ENCODE measurements at regions not wholly inside any gene's neighbourhood (a gene's known extent, or its start where the extent isn't known, plus 50 kb on each side); places are given as distances from the start of the nearest gene placed in this dataset.

DNA sequence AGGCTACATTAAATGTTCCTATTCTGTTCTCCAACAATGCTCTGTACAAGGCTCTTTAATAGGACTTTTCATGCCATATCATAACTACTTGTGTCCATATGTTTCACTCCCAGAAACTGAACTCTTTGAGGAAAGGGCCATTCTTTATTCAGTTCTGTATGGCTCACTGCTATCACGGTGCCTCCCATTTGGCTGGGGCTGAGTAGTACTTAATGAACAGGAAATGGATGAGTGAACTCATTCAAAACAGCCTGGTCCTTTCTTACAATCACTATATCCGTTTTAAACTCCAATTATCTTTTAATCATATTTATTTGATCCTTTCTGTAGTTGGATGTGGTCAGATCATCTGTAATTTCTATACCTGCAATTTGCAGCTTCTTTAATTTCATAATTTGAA, 410.6 kb downstream of the TBC1D4 start:
- TF ChIP-seq, protein P1, sequence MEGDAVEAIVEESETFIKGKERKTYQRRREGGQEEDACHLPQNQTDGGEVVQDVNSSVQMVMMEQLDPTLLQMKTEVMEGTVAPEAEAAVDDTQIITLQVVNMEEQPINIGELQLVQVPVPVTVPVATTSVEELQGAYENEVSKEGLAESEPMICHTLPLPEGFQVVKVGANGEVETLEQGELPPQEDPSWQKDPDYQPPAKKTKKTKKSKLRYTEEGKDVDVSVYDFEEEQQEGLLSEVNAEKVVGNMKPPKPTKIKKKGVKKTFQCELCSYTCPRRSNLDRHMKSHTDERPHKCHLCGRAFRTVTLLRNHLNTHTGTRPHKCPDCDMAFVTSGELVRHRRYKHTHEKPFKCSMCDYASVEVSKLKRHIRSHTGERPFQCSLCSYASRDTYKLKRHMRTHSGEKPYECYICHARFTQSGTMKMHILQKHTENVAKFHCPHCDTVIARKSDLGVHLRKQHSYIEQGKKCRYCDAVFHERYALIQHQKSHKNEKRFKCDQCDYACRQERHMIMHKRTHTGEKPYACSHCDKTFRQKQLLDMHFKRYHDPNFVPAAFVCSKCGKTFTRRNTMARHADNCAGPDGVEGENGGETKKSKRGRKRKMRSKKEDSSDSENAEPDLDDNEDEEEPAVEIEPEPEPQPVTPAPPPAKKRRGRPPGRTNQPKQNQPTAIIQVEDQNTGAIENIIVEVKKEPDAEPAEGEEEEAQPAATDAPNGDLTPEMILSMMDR (optimal IDR thresholded peaks at IDR 0.05 in 1 of 3, IDR thresholded peaks at IDR 0.05 in 1 of 3, conservative IDR thresholded peaks at IDR 0.05 in 1 of 3; ENCODE audit: extremely low read depth in 1 of 3, insufficient read depth in 2 of 3, low read length in 3 of 3), result no peak
- TF ChIP-seq EZH2 (IDR thresholded peaks at IDR 0.05; ENCODE audit: low read length), result no peak
